ENCODE measurements at regions not wholly inside any gene's neighbourhood (a gene's known extent, or its start where the extent isn't known, plus 50 kb on each side); places are given as distances from the start of the nearest gene placed in this dataset.

DNA sequence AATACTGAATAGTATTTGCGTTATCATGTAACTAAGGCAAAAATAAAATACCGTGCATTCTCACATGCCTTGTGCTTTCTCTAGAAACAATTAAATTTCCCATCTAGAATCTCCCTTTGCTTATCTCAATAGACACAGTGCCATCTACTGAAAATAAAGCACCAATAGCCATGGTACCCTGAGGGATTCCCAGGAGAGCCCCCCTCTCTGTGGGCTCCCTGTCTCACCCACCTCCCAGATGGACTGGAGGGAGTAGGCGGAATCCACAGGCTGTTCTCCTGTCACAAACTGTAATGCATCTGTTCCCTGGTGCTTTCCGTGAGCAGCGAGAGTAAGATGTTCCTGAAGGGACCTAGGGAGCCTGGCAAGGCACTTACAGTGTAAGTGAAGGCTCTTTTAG, 112.4 kb upstream of the UPP2 start:
- no peak for DNase-seq (ENCODE audit: low spot score)
- no peak overlapping the region for H3K27ac ChIP-seq
- H3K4me3 ChIP-seq: no peak overlapping the region
- H3K27me3 ChIP-seq (replicated peaks; ENCODE audit: insufficient read depth): no peaks in the 10 kb centered on the region
- 85% methylated on average over 5 of the region's 5 CpGs for WGBS
- no peaks in the 10 kb centered on the region for H3K4me1 ChIP-seq (replicated peaks)
- no peaks in the 10 kb centered on the region for H3K36me3 ChIP-seq
- TF ChIP-seq POLR2AphosphoS5 (IDR thresholded peaks at IDR 0.05): no peak
- no peak for TF ChIP-seq CTCF (IDR thresholded peaks at IDR 0.05)
- TF ChIP-seq POLR2A (IDR thresholded peaks at IDR 0.05): no peak
- intact Hi-C loops (cut with DNase I): no loop called here
- H3K9me3 ChIP-seq: no peaks in the 10 kb centered on the region

DNA sequence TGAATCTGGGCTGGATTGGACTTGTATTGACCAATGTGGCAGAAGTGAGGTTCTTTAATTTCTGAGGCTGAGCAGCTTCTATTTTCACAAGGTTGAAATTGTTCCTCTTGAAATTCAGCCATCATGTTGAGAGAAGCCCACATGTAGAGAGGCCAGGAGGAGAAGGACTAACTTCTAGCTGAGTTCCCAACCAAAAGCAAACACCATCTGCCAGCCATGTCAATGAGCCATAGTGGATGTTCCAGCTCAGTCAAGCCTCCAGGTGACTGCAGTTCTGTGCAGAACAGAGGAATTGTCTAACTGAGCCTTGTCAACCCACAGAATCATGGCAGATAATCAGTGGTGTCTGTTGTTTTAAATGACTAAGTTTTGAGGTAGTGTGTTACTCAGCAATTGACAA, 110.6 kb upstream of the ACVR1 start:
- no peak for DNase-seq (ENCODE audit: low spot score)
- Histone ChIP-seq H3K4me1 (replicated peaks) (no peaks in the 10 kb centered on the region), H3K4me3 (no peak overlapping the region), H3K9me3 (no peaks in the 10 kb centered on the region), H3K27me3 (replicated peaks; ENCODE audit: insufficient read depth) (no peaks in the 10 kb centered on the region), H3K36me3 (no peaks in the 10 kb centered on the region), H3K27ac (no peak overlapping the region)
- no peak for TF ChIP-seq POLR2AphosphoS5 (IDR thresholded peaks at IDR 0.05)
- TF ChIP-seq CTCF (IDR thresholded peaks at IDR 0.05): no peak
- no peak for TF ChIP-seq POLR2A (IDR thresholded peaks at IDR 0.05)
- intact Hi-C loops (cut with DNase I): no loop called here

- H3K4me1 ChIP-seq (replicated peaks): no peaks in the 10 kb centered on the region
- H3K9me3 ChIP-seq: no peaks in the 10 kb centered on the region
- no peaks in the 10 kb centered on the region for H3K27me3 ChIP-seq (replicated peaks; ENCODE audit: insufficient read depth)
- H3K27ac ChIP-seq: no peak overlapping the region
- DNase-seq (ENCODE audit: low spot score): no peak
- intact Hi-C loops (cut with DNase I): no loop called here
- H3K36me3 ChIP-seq: no peaks in the 10 kb centered on the region
- TF ChIP-seq CTCF (IDR thresholded peaks at IDR 0.05): no peak
- TF ChIP-seq POLR2A (IDR thresholded peaks at IDR 0.05): no peak
- no peak for TF ChIP-seq POLR2AphosphoS5 (IDR thresholded peaks at IDR 0.05)
- H3K4me3 ChIP-seq: no peak overlapping the region
Measured at GRCh38 chr2:157984866-157985265, 108.7 kb upstream of the ACVR1 start.

GRCh38 chr2:157980020-157980419, 103.9 kb upstream of the ACVR1 start:
- H3K27me3 ChIP-seq (replicated peaks; ENCODE audit: insufficient read depth): no peaks in the 10 kb centered on the region
- H3K36me3 ChIP-seq: no peaks in the 10 kb centered on the region
- WGBS: 92% methylated on average over 4 of the region's 4 CpGs
- no peak overlapping the region for H3K27ac ChIP-seq
- no peaks in the 10 kb centered on the region for H3K9me3 ChIP-seq
- TF ChIP-seq POLR2A (IDR thresholded peaks at IDR 0.05) (no peak), CTCF (IDR thresholded peaks at IDR 0.05) (no peak), POLR2AphosphoS5 (IDR thresholded peaks at IDR 0.05) (no peak)
- intact Hi-C loops (cut with DNase I): no loop called here
- no peak overlapping the region for H3K4me3 ChIP-seq
- no peaks in the 10 kb centered on the region for H3K4me1 ChIP-seq (replicated peaks)
- no peak for DNase-seq (ENCODE audit: low spot score)

GRCh38 chr2:157971702-157972101, 95.6 kb upstream of the ACVR1 start:
- TF ChIP-seq POLR2AphosphoS5 (IDR thresholded peaks at IDR 0.05) (no peak), POLR2A (IDR thresholded peaks at IDR 0.05) (no peak), CTCF (IDR thresholded peaks at IDR 0.05) (no peak)
- intact Hi-C loops (cut with DNase I): no loop called here
- Histone ChIP-seq H3K9me3 (no peaks in the 10 kb centered on the region), H3K4me1 (replicated peaks) (no peaks in the 10 kb centered on the region), H3K36me3 (no peaks in the 10 kb centered on the region), H3K27me3 (replicated peaks; ENCODE audit: insufficient read depth) (no peaks in the 10 kb centered on the region), H3K4me3 (no peak overlapping the region), H3K27ac (no peak overlapping the region)
- DNase-seq (ENCODE audit: low spot score): no peak

Data from prostate gland (tissue), 2 donors.